ENCODE measurements at regions not wholly inside any gene's neighbourhood (a gene's known extent, or its start where the extent isn't known, plus 50 kb on each side); places are given as distances from the start of the nearest gene placed in this dataset.

DNA sequence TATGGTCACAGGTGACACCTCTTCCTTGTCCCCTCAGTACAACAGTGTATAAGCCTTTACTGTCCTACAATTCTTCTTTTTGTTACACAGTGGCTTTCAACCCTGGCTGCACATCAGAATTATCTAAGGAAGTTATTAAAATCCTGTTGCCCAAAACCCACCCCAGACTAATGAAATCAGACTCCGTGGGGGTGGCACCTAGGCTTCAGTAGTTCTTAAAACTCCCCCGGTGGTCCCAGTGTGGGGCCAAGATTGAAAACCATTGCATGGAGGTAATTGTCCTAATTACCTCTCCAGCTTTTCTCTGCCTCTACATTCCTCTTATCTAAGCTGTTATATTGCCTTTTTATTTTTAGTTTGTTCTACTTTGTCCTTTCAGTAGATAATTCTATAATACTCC is 172.8 kb downstream of the DAD1 start:
- TF ChIP-seq, protein P1, sequence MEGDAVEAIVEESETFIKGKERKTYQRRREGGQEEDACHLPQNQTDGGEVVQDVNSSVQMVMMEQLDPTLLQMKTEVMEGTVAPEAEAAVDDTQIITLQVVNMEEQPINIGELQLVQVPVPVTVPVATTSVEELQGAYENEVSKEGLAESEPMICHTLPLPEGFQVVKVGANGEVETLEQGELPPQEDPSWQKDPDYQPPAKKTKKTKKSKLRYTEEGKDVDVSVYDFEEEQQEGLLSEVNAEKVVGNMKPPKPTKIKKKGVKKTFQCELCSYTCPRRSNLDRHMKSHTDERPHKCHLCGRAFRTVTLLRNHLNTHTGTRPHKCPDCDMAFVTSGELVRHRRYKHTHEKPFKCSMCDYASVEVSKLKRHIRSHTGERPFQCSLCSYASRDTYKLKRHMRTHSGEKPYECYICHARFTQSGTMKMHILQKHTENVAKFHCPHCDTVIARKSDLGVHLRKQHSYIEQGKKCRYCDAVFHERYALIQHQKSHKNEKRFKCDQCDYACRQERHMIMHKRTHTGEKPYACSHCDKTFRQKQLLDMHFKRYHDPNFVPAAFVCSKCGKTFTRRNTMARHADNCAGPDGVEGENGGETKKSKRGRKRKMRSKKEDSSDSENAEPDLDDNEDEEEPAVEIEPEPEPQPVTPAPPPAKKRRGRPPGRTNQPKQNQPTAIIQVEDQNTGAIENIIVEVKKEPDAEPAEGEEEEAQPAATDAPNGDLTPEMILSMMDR (IDR thresholded peaks at IDR 0.05), result no peak
- TF ChIP-seq POLR2A (IDR thresholded peaks at IDR 0.05), result no peak
